Stimulated activated CD4-positive, alpha-beta T cell treated with anti-CD3 and anti-CD28 coated beads, Interleukin-2, amount 100 ng/mL, for 24 hours (primary cell): ENCODE measurements at regions not wholly inside any gene's neighbourhood (a gene's known extent, or its start where the extent isn't known, plus 50 kb on each side); places are given as distances from the start of the nearest gene placed in this dataset.

Experiments used
- DNase-seq, 2 donors: peaks; one replicate each; pipeline ENCODE4 v3.0.0-alpha.2; 2020

GRCh38 chr20:60937585-60937984, 314.5 kb upstream of the CDH4 start:
- DNase-seq = no peak

GRCh38 chr20:60941379-60941778, 310.7 kb upstream of the CDH4 start:
- DNase-seq = no peak

- no peak for DNase-seq
Observed at GRCh38 chr20:60947819-60948218, 304.2 kb upstream of the CDH4 start.

GRCh38 chr20:60948224-60948623, 303.8 kb upstream of the CDH4 start:
- no peak for DNase-seq

- DNase-seq = no peak
Observed at GRCh38 chr20:60950561-60950960, 301.5 kb upstream of the CDH4 start.

- DNase-seq = no peak
Observed at GRCh38 chr20:60950974-60951373, 301.1 kb upstream of the CDH4 start.

GRCh38 chr20:60952861-60953260, 299.2 kb upstream of the CDH4 start:
- no peak for DNase-seq

GRCh38 chr20:60953321-60953720, 298.7 kb upstream of the CDH4 start:
- DNase-seq = no peak

- no peak for DNase-seq
Observed at GRCh38 chr20:60955706-60956105, 296.4 kb upstream of the CDH4 start.

- DNase-seq = no peak
Observed at GRCh38 chr20:60956194-60956593, 295.9 kb upstream of the CDH4 start.

GRCh38 chr20:60957621-60958020, 294.4 kb upstream of the CDH4 start:
- DNase-seq = no peak

GRCh38 chr20:60959971-60960370, 292.1 kb upstream of the CDH4 start:
- no peak for DNase-seq

GRCh38 chr20:60960500-60960899, 291.6 kb upstream of the CDH4 start:
- no peak for DNase-seq

- no peak for DNase-seq
Observed at GRCh38 chr20:60961551-60961950, 290.5 kb upstream of the CDH4 start.

GRCh38 chr20:60962367-60963045, 289.6 kb upstream of the CDH4 start:
- no peak for DNase-seq

GRCh38 chr20:60963146-60963545, 288.9 kb upstream of the CDH4 start:
- no peak for DNase-seq

GRCh38 chr20:60964911-60965310, 287.1 kb upstream of the CDH4 start:
- no peak for DNase-seq

- no peak for DNase-seq
Observed at GRCh38 chr20:60966031-60966430, 286.0 kb upstream of the CDH4 start.

GRCh38 chr20:60966766-60967165, 285.3 kb upstream of the CDH4 start:
- no peak for DNase-seq

GRCh38 chr20:60967431-60968316, 284.4 kb upstream of the CDH4 start:
- no peak for DNase-seq

GRCh38 chr20:60968853-60969720, 283.0 kb upstream of the CDH4 start:
- DNase-seq = no peak

GRCh38 chr20:60970601-60971000, 281.5 kb upstream of the CDH4 start:
- DNase-seq = no peak

- no peak for DNase-seq
Observed at GRCh38 chr20:60974022-60974421, 278.0 kb upstream of the CDH4 start.
